Type B pancreatic cell (in vitro differentiated cells): ENCODE measurements at regions not wholly inside any gene's neighbourhood (a gene's known extent, or its start where the extent isn't known, plus 50 kb on each side); places are given as distances from the start of the nearest gene placed in this dataset.

Experiments
- DNase-seq: peaks from one replicate; pipeline ENCODE4 v3.0.0; 2021; ENCODE audit warnings: mixed read lengths; ENCODE audit not compliant: unreplicated experiment; ENCODE audit errors: extremely low spot score
- H3K27ac Mint-ChIP-seq: 2 replicates; pipeline ENCODE4 v1.8.0; 2021; ENCODE audit warnings: mild to moderate bottlenecking, mixed read lengths
- H3K27me3 Mint-ChIP-seq: 2 replicates; pipeline ENCODE4 v1.8.0; 2021; ENCODE audit warnings: mixed read lengths
- H3K36me3 Mint-ChIP-seq: 2 replicates; pipeline ENCODE4 v1.8.0; 2021; ENCODE audit warnings: mixed read lengths
- H3K4me1 Mint-ChIP-seq: one replicate; pipeline ENCODE4 v1.8.0; 2021; ENCODE audit warnings: mixed read lengths; ENCODE audit not compliant: unreplicated experiment
- H3K4me3 Mint-ChIP-seq: 2 replicates; pipeline ENCODE4 v1.8.0; 2021; ENCODE audit warnings: mild to moderate bottlenecking, mixed read lengths
- H3K9me3 Mint-ChIP-seq: 2 replicates; pipeline ENCODE4 v1.8.0; 2021; ENCODE audit warnings: mixed read lengths
- CTCF ChIP-seq: fragments of 200-600 bp; sonication (generic); conservative IDR thresholded peaks from 2 replicates; pipeline ENCODE4 v1.5.0; 2021; ENCODE audit warnings: antibody characterized with exemption, mild to moderate bottlenecking

- Mint-ChIP-seq H3K27ac (no peak overlapping the region), H3K4me1 (no peaks in the 10 kb centered on the region), H3K36me3 (no peaks in the 10 kb centered on the region), H3K9me3 (peaks cover 4% of the 10 kb centered on the region), H3K4me3 (no peak overlapping the region), H3K27me3 (no peaks in the 10 kb centered on the region)
- TF ChIP-seq CTCF, result no peak
- DNase-seq, result no peak
Measured at GRCh38 chr5:8098081-8098480, 229.1 kb downstream of the MTRR start.

DNA sequence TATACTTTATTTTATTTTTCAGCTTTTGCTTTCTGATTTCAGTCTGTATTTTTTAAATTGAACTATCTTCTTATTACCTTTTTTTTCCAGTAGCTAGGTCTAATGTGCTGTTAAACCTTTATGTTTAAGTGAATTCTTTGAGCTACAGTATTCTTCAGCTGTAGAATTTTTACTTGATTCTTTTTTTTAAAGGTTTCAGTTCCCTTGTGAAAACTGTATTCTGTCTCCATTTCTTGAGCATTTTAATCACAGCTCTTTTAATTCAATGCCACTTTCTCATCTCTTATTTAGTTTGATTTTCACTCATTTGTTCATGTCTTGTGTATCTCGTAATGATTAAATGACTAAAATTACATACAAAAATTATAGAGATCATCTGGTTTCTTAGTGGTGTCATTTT lies 233.8 kb downstream of the MTRR start:
- Mint-ChIP-seq H3K4me3 (no peak overlapping the region), H3K4me1 (no peaks in the 10 kb centered on the region), H3K27me3 (no peaks in the 10 kb centered on the region), H3K27ac (no peak overlapping the region), H3K9me3 (peaks cover 4% of the 10 kb centered on the region), H3K36me3 (no peaks in the 10 kb centered on the region)
- no peak for TF ChIP-seq CTCF
- DNase-seq, result no peak

- DNase-seq, result no peak
- Mint-ChIP-seq H3K9me3 (no peaks in the 10 kb centered on the region), H3K27me3 (peaks cover 3% of the 10 kb centered on the region), H3K27ac (no peak overlapping the region), H3K36me3 (no peaks in the 10 kb centered on the region), H3K4me3 (no peak overlapping the region), H3K4me1 (no peaks in the 10 kb centered on the region)
- no peak for TF ChIP-seq CTCF
Measured at GRCh38 chr5:8114597-8115266, 245.8 kb downstream of the MTRR start.

DNA sequence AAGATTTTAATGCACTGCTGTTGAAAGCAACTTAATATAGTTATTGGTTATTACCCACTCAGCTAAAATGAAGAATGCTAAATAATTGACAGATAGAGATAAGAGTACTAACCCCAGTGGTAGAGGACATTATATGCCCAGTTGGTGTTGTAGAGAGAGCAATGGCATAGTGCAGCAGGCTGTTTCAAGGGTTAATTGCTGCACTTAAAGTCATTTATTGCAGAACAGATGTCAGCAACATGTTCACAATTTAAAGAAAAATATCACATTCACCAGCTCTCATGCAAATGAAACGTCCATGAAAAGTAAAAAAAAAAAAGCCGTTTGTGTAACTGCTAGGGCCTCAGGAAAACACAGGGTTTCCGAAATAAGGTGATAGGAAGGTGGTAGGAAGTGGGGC lies 254.6 kb downstream of the MTRR start:
- no peak for TF ChIP-seq CTCF
- Mint-ChIP-seq H3K27me3 (no peaks in the 10 kb centered on the region), H3K36me3 (no peaks in the 10 kb centered on the region), H3K4me3 (no peak overlapping the region), H3K27ac (no peak overlapping the region), H3K9me3 (peaks cover 3% of the 10 kb centered on the region), H3K4me1 (no peaks in the 10 kb centered on the region)
- no peak for DNase-seq

GRCh38 chr5:8134609-8135008 lies 265.7 kb downstream of the MTRR start:
- H3K9me3 Mint-ChIP-seq, result no peaks in the 10 kb centered on the region
- no peaks in the 10 kb centered on the region for H3K27me3 Mint-ChIP-seq
- no peak for DNase-seq
- no peaks in the 10 kb centered on the region for H3K36me3 Mint-ChIP-seq
- no peak overlapping the region for H3K4me3 Mint-ChIP-seq
- no peak for TF ChIP-seq CTCF
- H3K4me1 Mint-ChIP-seq, result no peaks in the 10 kb centered on the region
- H3K27ac Mint-ChIP-seq, result no peak overlapping the region

DNA sequence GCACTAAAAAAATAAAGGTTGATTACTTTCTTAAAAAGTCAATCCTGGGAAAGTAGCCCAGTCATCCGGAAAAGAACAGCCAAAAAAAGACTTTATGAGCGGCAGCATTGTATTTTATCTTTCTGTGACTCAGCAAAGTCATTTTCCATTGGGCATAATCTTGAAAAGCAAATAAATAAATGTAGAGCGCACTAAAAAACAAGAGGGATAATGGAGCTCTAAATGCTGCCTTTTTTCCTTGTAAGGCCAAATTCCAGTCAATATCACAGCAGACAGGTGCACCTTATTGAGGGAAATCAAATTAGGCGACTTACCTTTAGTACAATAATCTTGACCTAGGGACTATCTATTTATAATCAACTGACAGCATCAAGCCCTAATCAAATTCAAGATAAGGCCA lies 266.8 kb downstream of the MTRR start:
- Mint-ChIP-seq H3K4me3 (no peak overlapping the region), H3K4me1 (no peaks in the 10 kb centered on the region), H3K36me3 (no peaks in the 10 kb centered on the region), H3K27ac (no peak overlapping the region), H3K9me3 (no peaks in the 10 kb centered on the region), H3K27me3 (no peaks in the 10 kb centered on the region)
- no peak for DNase-seq
- TF ChIP-seq CTCF, result no peak
